GM18951 (cell line): ENCODE measurements at regions not wholly inside any gene's neighbourhood (a gene's known extent, or its start where the extent isn't known, plus 50 kb on each side); places are given as distances from the start of the nearest gene placed in this dataset.

Source experiments
- POLR2A ChIP-seq: IDR thresholded peaks from 4 replicates; pipeline ENCODE4 v1.6.1; 2011; ENCODE audit warnings: mild to moderate bottlenecking; ENCODE audit not compliant: insufficient read length, insufficient read depth; ENCODE audit errors: extremely low read depth
- in situ Hi-C: fragments of 300-500 bp; cut with MboI; formaldehyde crosslinking; loops from one replicate; pipeline ENCODE4 v1.12.0; 2022; ENCODE audit warnings: low sequenced_read_pairs, mixed read lengths, inconsistent platforms; ENCODE audit not compliant: unreplicated experiment

- no peak for TF ChIP-seq POLR2A
- in situ Hi-C loops, result no loop called here
Measured at GRCh38 chr9:113695901-113696300, 180.2 kb upstream of the ZNF618 start.

GRCh38 chr9:113701774-113702755, 174.0 kb upstream of the ZNF618 start:
- in situ Hi-C loops, result no loop called here
- TF ChIP-seq POLR2A, result no peak

DNA sequence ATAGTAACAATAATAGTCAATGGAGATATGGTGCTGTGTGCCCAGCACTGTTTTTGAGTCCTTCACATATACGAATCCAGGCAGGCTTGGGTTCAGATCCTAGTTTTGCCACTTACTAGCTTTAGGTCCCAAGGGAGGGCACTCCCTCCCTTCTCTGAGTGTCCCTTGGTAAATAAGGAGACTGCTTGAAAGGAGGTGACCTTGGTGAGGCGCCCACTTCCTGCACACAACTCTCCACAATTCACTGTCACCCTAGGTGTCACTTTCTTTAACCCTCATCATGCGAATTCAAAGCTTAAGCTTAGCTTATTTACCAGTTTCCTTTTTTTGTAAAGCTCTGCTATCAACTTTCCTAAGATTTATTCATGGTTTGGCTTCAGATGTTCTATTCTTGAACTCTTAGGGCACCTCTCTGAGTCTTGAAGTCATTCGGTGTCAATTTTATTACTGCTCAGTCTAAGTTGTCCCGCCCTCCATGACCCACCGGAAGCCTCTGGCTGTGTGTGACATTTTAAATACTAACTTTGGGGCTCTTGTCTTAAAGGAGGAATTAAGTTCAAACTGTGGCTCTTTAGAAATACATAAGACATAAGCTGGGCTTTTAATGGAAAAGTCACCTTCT, 170.7 kb upstream of the ZNF618 start:
- TF ChIP-seq POLR2A, result no peak
- in situ Hi-C loops, result no loop called here

DNA sequence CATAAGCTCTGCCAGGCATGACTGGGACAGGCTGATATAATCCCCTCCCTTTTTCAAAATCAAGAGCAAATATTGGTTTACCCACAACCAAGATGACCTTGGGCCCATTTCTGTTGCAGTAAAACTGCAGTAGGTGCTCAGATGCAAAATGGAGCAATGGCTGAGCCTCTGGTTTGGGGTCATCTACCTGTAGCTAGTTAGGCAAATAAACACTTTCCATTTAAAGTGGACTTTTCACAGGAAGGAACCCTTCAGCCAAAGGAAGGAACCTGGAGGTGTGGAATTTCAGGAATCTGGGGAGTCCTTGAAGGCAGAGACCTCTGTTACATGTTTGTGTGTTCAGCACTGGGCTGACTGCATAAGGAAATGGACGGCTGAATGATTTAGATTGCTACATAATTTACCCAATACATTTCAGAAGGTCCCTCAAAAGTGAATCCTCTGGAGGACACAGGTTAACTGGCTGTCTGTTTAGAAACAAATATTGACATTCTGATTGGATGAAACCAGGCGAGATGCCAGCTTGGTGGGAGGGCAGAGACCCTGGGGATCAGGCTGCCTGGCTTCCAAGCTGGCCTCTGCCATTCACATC, 170.1 kb upstream of the ZNF618 start:
- no peak for TF ChIP-seq POLR2A
- in situ Hi-C loops, result no loop called here

DNA sequence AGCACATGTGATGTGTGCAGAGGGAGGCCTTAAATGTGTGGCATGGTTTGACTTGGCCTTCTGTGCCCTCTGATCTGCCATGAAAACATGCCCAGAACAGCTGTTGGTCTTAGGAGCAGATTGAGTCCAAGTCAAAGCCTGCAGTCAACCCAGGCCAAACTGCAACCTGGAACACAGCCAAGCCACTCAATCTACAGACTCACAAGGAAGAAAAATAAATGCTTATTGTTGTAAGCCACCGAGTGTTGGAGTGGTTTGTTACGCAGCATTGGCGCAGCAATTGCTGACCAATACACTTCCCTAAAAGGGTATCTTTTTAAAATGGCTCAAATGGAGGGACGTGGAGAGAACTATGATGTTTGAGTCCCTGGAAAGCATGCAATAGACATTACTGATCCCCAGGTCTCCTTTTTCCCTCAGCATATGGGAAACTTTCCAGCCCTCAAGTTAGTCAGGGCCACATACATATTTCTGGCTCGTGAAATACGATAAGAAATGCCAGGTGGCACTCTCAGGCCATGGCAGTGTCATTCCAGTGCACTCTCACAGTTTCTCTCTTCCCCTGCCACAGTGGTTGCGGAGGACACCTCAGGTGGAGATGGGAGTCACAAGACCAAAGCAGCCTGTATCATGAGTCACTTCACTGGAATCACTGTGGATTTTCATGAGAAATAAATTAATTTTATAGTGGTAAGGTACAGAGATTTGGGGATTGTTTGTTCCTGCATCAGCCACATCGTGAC, 168.0 kb upstream of the ZNF618 start:
- in situ Hi-C loops, result no loop called here

GRCh38 chr9:113708821-113709713, 167.0 kb upstream of the ZNF618 start:
- in situ Hi-C loops, result no loop called here
- no peak for TF ChIP-seq POLR2A

More for the DNA sequence above, 168.0 kb upstream of the ZNF618 start:
- TF ChIP-seq POLR2A, result no peak

DNA sequence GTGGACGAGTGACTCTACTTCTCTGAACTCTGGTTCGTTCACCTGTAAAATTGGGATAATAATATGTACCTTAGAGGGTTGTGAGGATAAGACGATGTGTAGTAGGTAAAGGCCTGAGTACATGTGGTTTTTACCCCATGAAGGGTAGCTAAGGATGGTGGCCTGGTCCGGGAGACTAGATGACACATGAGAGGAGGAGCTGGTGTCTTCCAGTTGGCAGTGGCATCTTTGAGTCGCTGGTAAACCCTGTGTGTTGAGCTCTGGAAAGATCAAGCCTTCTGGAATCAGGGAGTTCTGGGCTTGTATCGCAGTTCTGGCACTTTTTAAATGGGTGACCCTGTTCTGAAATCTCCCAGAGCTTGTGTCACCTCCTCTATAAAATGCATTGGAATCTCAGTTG, 166.4 kb upstream of the ZNF618 start:
- TF ChIP-seq POLR2A, result no peak
- in situ Hi-C loops, result no loop called here

DNA sequence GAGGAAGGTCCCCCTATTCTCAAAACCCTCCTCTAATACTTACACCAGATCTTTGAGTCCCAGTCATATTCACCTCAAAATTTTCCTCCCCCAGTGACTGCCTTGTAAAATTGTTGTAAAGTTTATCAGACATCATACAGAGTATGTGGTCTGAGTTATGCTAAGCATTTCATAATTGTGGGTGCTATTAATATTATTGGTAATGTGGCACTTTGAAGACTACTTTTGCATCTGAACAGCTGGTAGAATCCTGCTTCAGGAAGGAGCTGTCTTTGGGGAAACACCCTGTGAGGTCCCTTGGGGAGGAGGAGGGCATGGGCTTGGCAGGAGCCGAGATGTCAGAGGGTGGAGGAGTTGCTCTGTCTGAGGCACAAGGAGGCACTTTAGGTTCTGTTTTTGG, 164.9 kb upstream of the ZNF618 start:
- in situ Hi-C loops, result no loop called here
- no peak for TF ChIP-seq POLR2A

GRCh38 chr9:113712053-113712452, 164.1 kb upstream of the ZNF618 start:
- no peak for TF ChIP-seq POLR2A
- in situ Hi-C loops, result no loop called here

- no peak for TF ChIP-seq POLR2A
- in situ Hi-C loops, result no loop called here
Measured at GRCh38 chr9:113715086-113715485, 161.0 kb upstream of the ZNF618 start.

DNA sequence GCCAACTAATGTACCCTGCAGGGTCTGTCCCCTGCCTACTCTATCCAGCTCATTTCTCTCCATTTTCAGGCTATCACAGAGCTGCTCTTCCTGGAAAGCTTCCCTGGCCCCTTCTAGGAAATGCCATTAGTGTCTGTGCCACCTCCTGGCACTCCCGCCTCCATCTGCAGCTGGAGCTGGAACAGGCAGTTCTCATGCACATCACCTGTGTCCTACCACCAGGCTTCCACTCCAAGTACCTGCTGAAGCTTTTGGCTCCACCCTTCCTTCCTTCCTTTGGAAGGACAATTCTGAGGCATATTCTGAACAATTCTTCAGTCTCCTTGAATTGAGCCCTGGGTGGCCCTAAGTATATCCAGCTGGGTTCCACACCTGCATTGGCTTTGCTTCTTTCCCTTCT, 156.2 kb upstream of the ZNF618 start:
- TF ChIP-seq POLR2A, result no peak
- in situ Hi-C loops, result no loop called here

GRCh38 chr9:113720495-113720894, 155.6 kb upstream of the ZNF618 start:
- TF ChIP-seq POLR2A, result no peak
- in situ Hi-C loops, result no loop called here
